GM18498 (cell line): ENCODE measurements at regions not wholly inside any gene's neighbourhood (a gene's known extent, or its start where the extent isn't known, plus 50 kb on each side); places are given as distances from the start of the nearest gene placed in this dataset.

Experiments used
- ATAC-seq: cut with Tn5 transposase; IDR thresholded peaks from one replicate; pipeline ENCODE4 v1.9.1; 2021; ENCODE audit warnings: mild to moderate bottlenecking, moderate library complexity; ENCODE audit not compliant: unreplicated experiment

GRCh38 chr9:12065686-12066085 lies 627.5 kb upstream of the TYRP1 start:
- ATAC-seq = no peak

GRCh38 chr9:12066455-12067035 lies 626.6 kb upstream of the TYRP1 start:
- no peak for ATAC-seq

- no peak for ATAC-seq
These were observed 623.8 kb upstream of the TYRP1 start for GRCh38 chr9:12069366-12069765.

GRCh38 chr9:12085399-12085798 lies 607.8 kb upstream of the TYRP1 start:
- no peak for ATAC-seq

GRCh38 chr9:12091865-12092527 lies 601.2 kb upstream of the TYRP1 start:
- no peak for ATAC-seq

- ATAC-seq = no peak
These were observed 599.1 kb upstream of the TYRP1 start for GRCh38 chr9:12094046-12094445.

- no peak for ATAC-seq
These were observed 597.3 kb upstream of the TYRP1 start for GRCh38 chr9:12095931-12096330.

- no peak for ATAC-seq
These were observed 559.8 kb upstream of the TYRP1 start for GRCh38 chr9:12133416-12133815.

- ATAC-seq = no peak
These were observed 551.8 kb upstream of the TYRP1 start for GRCh38 chr9:12141422-12141821.

- ATAC-seq = no peak
These were observed 537.6 kb upstream of the TYRP1 start for GRCh38 chr9:12155401-12156134.

GRCh38 chr9:12162181-12162815 lies 530.9 kb upstream of the TYRP1 start:
- ATAC-seq = no peak

- no peak for ATAC-seq
These were observed 529.3 kb upstream of the TYRP1 start for GRCh38 chr9:12163723-12164458.

GRCh38 chr9:12166518-12166917 lies 526.7 kb upstream of the TYRP1 start:
- no peak for ATAC-seq

GRCh38 chr9:12170456-12170855 lies 522.7 kb upstream of the TYRP1 start:
- no peak for ATAC-seq

- no peak for ATAC-seq
These were observed 514.6 kb upstream of the TYRP1 start for GRCh38 chr9:12178634-12179033.

- no peak for ATAC-seq
These were observed 510.4 kb upstream of the TYRP1 start for GRCh38 chr9:12182806-12183205.

- ATAC-seq = no peak
These were observed 509.9 kb upstream of the TYRP1 start for GRCh38 chr9:12183321-12183720.

GRCh38 chr9:12185856-12186255 lies 507.3 kb upstream of the TYRP1 start:
- ATAC-seq = no peak

- no peak for ATAC-seq
These were observed 501.6 kb upstream of the TYRP1 start for GRCh38 chr9:12191630-12192029.

GRCh38 chr9:12194731-12195130 lies 498.5 kb upstream of the TYRP1 start:
- no peak for ATAC-seq

- ATAC-seq = no peak
These were observed 497.7 kb upstream of the TYRP1 start for GRCh38 chr9:12195456-12195855.
